GM21515 (cell line): ENCODE measurements at regions not wholly inside any gene's neighbourhood (a gene's known extent, or its start where the extent isn't known, plus 50 kb on each side); places are given as distances from the start of the nearest gene placed in this dataset.

Experiments
- ATAC-seq: cut with Tn5 transposase; IDR thresholded peaks from one replicate; pipeline ENCODE4 v1.9.1; 2021; ENCODE audit not compliant: unreplicated experiment

DNA sequence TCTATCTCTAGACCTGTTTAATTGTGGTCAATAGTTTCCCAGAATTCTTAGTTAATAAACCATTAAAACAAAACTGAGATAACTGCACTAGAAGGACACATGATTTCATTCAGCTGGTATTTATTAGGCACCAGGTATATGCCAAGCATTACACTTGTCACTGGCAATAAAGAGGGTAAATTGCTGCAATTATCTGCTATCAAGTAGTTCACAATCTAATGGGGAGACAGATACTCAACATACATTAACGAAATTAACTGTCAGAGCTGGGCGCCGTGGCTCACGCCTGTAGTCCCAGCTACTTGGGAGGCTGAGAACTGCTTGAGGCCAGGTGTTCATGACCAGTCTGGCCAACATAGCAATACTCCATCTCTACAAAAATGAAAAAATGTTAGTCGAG is 71.7 kb upstream of the WIPF1 start:
- no peak for ATAC-seq

DNA sequence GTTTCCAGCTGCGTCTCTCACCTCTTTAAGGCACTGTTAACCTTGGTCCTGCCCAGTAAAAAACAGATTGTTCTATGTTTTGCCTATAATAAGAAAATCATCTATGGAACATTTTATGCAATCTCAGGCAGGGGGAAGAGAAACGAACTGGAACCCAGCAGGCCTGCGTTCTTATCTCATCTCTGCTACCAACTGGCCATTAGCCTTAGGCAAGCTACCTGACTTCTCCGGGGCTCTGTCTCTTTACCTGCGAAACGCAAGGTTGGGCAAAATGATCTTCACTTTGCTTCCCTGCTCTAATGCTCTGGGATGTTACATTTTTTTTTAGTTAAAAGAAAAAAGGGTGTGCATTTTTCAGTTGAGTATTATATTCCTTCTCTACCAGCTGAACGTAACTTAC is 70.5 kb upstream of the WIPF1 start:
- ATAC-seq, result no peak

DNA sequence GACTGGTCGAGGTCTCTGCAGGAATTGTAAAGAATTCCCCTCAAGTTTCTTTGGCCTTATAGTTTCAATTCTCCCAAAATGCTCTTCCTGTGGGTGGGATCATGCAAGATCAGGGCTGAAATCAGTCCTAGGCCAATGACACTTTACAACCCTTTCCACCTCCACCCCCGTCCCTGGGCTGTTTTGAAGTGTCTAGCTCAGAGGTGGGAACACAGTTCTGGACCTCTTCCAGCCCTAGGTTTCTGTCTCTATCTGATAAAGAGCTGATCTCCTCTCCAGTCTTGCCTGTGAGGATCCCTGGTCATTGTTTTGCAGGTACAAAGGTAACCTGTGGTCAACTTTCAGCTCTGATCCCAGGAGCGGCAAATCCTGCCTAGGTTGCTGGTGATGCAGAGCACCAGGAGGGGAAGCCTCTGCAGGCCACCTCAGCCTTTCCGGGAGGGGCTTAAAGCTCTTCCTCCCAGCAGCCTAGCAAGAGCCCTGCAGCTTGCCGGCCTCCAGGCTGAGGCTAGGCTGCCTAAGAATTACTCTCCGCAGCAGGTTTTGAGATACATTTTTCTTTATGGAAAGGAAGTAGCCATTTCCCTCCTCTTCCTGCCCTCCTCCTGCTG is 69.8 kb upstream of the WIPF1 start:
- ATAC-seq, result no peak

DNA sequence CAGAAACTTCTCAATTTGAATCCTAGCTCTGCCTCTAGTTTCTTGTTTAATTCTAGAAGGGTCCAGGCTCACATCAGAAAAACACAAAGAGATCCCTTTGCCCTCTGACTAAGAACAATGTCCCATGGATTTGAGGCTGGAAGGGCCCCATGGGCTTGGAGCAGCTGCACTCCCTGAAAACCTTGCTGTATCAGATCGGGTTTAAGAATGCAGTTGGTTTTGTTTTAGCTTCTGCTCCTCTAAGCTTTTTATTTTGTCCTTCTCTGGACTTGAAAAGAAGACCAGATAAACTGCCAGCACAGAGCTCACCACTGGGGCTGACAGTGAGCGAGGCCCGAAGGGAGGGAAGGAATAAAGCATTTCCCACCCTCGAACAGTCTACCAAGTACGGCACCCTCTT is 69.2 kb upstream of the WIPF1 start:
- no peak for ATAC-seq

GRCh38 chr2:174666312-174666711 is 68.7 kb upstream of the WIPF1 start:
- no peak for ATAC-seq

GRCh38 chr2:174664084-174664759 is 66.6 kb upstream of the WIPF1 start:
- ATAC-seq, result no peak

GRCh38 chr2:174663550-174663949 is 65.9 kb upstream of the WIPF1 start:
- no peak for ATAC-seq

- no peak for ATAC-seq
These were observed 65.3 kb upstream of the WIPF1 start for GRCh38 chr2:174662859-174663258.

GRCh38 chr2:174662459-174662858 is 64.9 kb upstream of the WIPF1 start:
- ATAC-seq, result no peak

- no peak for ATAC-seq
These were observed 63.5 kb upstream of the WIPF1 start for GRCh38 chr2:174660984-174661675.

- no peak for ATAC-seq
These were observed 61.7 kb upstream of the WIPF1 start for GRCh38 chr2:174659069-174659900.

GRCh38 chr2:174656676-174657176 is 59.1 kb upstream of the WIPF1 start:
- no peak for ATAC-seq

DNA sequence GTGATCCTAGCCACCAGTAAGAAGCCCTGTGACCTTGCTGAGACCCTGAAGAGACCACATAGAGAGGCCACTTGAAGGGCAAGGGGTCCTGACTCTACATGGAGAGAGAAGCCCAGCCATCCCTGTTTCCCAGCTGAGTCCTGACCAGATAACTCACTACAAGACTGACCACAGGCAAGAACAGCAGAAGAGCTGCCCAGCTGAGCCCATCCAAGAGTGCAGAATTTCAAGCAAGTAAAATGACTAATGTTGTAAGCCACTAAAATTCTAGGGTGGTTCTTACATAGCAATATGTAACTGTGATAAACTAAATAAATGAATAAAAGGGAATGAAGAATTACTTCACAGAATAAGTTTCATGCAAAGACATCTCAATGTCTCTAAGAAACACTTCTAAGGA is 58.4 kb upstream of the WIPF1 start:
- no peak for ATAC-seq

DNA sequence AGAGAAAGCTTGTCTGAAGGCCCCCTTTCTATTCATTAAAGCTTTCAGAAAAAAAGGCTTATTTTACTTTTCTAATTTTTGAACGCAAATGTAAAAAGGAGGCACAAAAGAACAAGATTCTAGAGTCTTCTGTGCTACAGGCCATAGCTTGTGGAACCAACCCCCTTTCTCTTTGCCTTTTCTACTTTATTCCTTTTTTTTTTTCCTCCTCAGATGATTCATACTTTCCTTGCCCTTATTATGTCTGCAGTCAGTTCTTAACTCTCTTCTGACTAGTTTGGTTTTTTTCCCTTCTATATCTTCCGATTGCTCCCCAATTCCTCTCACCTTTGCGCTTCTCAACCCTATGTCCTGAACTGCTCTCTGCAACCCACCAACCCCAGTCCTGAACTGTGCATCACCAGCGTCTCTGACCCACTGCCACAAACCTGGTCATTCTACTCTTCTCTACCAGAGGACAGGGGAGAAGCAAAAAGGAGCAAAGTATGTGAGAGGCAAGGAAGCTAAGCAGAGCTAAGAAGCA is 56.9 kb upstream of the WIPF1 start:
- no peak for ATAC-seq

DNA sequence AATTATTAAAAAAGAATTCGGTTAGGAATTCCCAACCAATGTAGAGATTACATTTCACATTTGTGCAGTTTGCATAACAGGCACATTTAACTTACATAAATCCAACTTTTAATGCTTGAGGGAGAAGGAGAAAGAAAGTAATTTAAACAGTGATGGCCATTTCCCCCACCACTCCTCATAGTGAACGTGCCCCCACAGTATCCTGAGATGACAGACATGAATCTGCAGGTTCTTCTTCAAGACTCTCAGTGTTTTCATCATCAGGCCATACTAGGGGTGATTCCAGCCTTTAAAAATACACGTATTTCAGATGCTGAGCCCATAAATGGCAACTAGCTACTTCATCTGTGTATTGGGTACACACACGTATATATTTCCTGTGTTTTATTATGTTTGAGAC is 51.3 kb upstream of the WIPF1 start:
- no peak for ATAC-seq
